Adrenal gland (tissue), 9 donors: ENCODE measurements at regions not wholly inside any gene's neighbourhood (a gene's known extent, or its start where the extent isn't known, plus 50 kb on each side); places are given as distances from the start of the nearest gene placed in this dataset.

Source experiments
- DNase-seq, 7 donors: peaks; one replicate each; pipeline ENCODE4 v3.0.0-alpha.2; 2019 to 2020
- H3K27ac ChIP-seq, 5 donors: fragments of 200-600 bp; sonication (generic) in 4 of 5; 1 replicate in 3 of 5; 2 replicates in 2 of 5; pipeline versions ENCODE4 v1.5.1 to v1.8.0; 2016 to 2020; ENCODE audit warnings: mild to moderate bottlenecking in 1 of 5
- H3K27me3 ChIP-seq: fragments of 200-600 bp; 2 replicates; pipeline ENCODE4 v1.8.0; 2021
- H3K36me3 ChIP-seq, 2 donors: fragments of 200-600 bp; replicated peaks in 1 of 2; 1 replicate in 1 of 2; 2 replicates in 1 of 2; pipeline versions ENCODE4 v1.5.1 to v1.8.0; 2018 to 2022
- H3K4me1 ChIP-seq, 2 donors: fragments of 200-600 bp; replicated peaks in 1 of 2; 1 replicate in 1 of 2; 2 replicates in 1 of 2; pipeline versions ENCODE4 v1.5.1 to v1.8.0; 2018 to 2021
- H3K4me3 ChIP-seq, 4 donors: fragments of 200-600 bp; sonication (generic) in 3 of 4; one replicate each; pipeline ENCODE4 v1.5.1; 2016 to 2018
- H3K9me3 ChIP-seq, 3 donors: fragments of 200-600 bp; sonication (generic) in 1 of 3; replicated peaks in 1 of 3; 1 replicate in 2 of 3; 2 replicates in 1 of 3; pipeline versions ENCODE4 v1.5.1 to v1.8.0; 2016 to 2021
- POLR2A ChIP-seq, 2 donors: fragments of 450-650 bp; IDR thresholded peaks; one replicate each; pipeline ENCODE4 v1.6.1; 2017; ENCODE audit warnings: antibody characterized with exemption in 2 of 2, mild to moderate bottlenecking in 2 of 2, moderate library complexity in 1 of 2
- WGBS, 4 donors: extraction: QIAGEN DNeasy Blood & Tissue Kit in 2 of 4; methylation state at CpG; one replicate each; pipeline versions ENCODE4 v1.1.5 to v1.1.7; 2013 to 2017; 5-methylcytosine and 5-hydroxymethylcytosine counted together
- intact Hi-C, 2 donors: fragments of 100-400 bp; cut with DNase I; formaldehyde crosslinking; loops; one replicate each; pipeline versions ENCODE4 v1.14.1 to v1.15.0; 2022 to 2023
- TF ChIP-seq, protein P1 (sequence below), 6 experiments: fragments of 450-650 bp in 4 of 6; fragments of 200-600 bp in 2 of 6; sonication (generic) in 1 of 6; IDR thresholded peaks; 1 replicate in 5 of 6; 2 replicates in 1 of 6; pipeline versions ENCODE4 v1.5.1 to v1.8.0; 2016 to 2021; ENCODE audit warnings: antibody characterized with exemption in 6 of 6, mild to moderate bottlenecking in 2 of 6, moderate library complexity in 1 of 6
- donor health status: healthy with polysubstance abuse.
- donor health status: Bipolar disorder and iron deficiency.
- donor health status: DM: yes; HTN: yes; CAD: no.
- donor health status: DM: no; HTN: no; CAD: no.
- donor health status: DM: no; HTN: no; CAD: no.

DNA sequence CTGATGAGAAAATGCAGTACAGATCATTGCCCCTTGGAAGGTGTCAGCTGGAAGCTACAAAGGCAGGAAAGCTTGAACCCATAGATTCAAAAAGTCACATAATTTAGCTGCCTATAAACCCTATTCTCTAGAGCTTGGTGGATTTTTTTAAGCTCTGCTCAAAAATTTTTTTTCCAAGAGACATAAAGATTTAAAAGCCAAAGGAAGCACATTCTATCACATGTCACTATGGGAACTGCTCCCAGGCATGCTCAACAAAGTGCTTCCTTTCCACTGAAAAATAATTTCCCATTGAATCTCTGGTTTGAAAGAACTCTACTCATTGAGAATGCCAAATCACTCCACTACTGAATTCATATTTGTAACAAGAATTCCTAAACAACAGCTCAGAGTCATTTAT lies 419.8 kb downstream of the CETN3 start:
- intact Hi-C loops: no loop called here
- no peak overlapping the region for H3K27ac ChIP-seq

DNA sequence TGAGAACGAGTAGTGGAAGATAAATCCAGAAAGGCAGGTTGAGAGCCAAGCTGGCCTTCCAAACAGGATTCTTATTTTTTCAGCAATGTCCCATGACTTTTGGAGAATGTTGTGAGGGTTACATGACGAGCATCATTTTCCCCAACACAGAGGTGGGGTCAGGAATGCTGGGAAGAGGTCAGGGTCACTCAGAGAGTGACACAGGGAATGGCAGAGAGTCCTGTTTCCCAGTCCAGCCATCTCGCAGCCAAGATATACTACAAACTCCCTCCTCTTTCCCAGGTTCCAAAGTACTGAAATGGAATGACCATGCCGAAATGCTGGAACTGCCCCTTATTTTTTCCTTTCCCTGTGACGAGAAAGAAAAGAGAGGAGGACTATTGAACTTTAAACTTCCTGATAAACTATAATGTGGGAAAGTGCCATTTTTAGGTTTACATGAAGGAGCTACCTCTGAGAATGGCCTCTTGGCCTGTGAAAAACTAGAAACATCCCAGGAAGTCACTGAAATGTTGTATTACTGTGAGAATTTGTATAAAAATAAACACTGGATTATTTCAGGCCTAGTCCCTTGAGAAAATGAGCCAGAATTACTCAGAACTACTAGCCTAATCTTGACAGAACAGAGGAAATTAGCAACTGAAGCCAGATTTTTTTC lies 420.4 kb downstream of the CETN3 start:
- H3K36me3 ChIP-seq: no peaks in the 10 kb centered on the region
- no peaks in the 10 kb centered on the region for H3K9me3 ChIP-seq
- 46 to 59% (median 51%) methylated on average over 5 of the region's 5 CpGs for WGBS, 4 donors
- no peaks in the 10 kb centered on the region for H3K4me1 ChIP-seq
- intact Hi-C loops: no loop called here
- no peak overlapping the region for H3K4me3 ChIP-seq
- peak in 2 of 7 donors; percentile 7 to 19 for DNase-seq
- H3K27me3 ChIP-seq: no peaks in the 10 kb centered on the region
- TF ChIP-seq POLR2A (IDR thresholded peaks at IDR 0.05): no peak
- TF ChIP-seq, protein P1, sequence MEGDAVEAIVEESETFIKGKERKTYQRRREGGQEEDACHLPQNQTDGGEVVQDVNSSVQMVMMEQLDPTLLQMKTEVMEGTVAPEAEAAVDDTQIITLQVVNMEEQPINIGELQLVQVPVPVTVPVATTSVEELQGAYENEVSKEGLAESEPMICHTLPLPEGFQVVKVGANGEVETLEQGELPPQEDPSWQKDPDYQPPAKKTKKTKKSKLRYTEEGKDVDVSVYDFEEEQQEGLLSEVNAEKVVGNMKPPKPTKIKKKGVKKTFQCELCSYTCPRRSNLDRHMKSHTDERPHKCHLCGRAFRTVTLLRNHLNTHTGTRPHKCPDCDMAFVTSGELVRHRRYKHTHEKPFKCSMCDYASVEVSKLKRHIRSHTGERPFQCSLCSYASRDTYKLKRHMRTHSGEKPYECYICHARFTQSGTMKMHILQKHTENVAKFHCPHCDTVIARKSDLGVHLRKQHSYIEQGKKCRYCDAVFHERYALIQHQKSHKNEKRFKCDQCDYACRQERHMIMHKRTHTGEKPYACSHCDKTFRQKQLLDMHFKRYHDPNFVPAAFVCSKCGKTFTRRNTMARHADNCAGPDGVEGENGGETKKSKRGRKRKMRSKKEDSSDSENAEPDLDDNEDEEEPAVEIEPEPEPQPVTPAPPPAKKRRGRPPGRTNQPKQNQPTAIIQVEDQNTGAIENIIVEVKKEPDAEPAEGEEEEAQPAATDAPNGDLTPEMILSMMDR (IDR thresholded peaks at IDR 0.05): no peak
- H3K27ac ChIP-seq: peak overlapping the region in 2 of 5 donors; percentile 30 to 41

More for the DNA sequence above, 419.8 kb downstream of the CETN3 start:
- DNase-seq: no peak
- TF ChIP-seq POLR2A (IDR thresholded peaks at IDR 0.05): no peak
- TF ChIP-seq, protein P1 (IDR thresholded peaks at IDR 0.05): no peak
- no peaks in the 10 kb centered on the region for H3K9me3 ChIP-seq
- no peaks in the 10 kb centered on the region for H3K4me1 ChIP-seq
- no peaks in the 10 kb centered on the region for H3K27me3 ChIP-seq
- no peak overlapping the region for H3K4me3 ChIP-seq
- no peaks in the 10 kb centered on the region for H3K36me3 ChIP-seq

DNA sequence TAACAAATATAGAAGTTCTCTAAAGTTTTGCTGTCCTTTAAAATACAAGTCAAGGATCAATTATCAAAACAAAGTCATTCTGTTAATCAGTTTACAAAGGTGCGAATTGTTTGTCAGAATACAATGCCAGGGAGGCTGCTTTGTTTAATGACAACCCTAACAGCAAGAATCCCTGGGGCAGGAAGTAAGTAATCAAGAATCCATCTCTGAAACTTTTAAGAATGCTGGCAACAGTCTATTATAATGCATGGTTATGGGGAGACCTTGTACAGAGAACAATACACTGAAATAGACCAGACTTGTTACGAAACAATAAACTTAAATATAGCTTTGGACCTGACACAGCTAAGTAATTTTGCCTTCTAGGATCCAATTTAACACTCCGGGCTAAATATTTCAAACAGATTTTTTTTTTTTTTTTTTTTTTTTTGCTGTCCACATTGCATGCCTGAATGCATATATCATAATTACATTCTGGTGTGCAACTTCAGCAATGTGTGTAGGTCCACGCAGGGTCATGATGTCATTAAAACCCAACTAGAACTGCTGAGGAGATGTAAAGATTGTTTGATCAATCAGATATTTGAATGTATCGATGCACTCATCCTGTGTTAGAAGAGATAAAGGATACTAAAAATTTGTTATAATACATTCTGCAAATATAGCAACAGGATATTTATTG lies 421.3 kb downstream of the CETN3 start:
- intact Hi-C loops: no loop called here
- Histone ChIP-seq H3K9me3 (no peaks in the 10 kb centered on the region), H3K27me3 (no peaks in the 10 kb centered on the region), H3K36me3 (no peaks in the 10 kb centered on the region), H3K27ac (peak overlapping the region in 2 of 5 donors; percentile 30 to 41), H3K4me1 (no peaks in the 10 kb centered on the region), H3K4me3 (no peak overlapping the region)
- TF ChIP-seq, protein P1 (IDR thresholded peaks at IDR 0.05): no peak
- no peak for TF ChIP-seq POLR2A (IDR thresholded peaks at IDR 0.05)
- WGBS, 4 donors: 72 to 86% (median 82%) methylated on average over 5 of the region's 5 CpGs
- no peak for DNase-seq

DNA sequence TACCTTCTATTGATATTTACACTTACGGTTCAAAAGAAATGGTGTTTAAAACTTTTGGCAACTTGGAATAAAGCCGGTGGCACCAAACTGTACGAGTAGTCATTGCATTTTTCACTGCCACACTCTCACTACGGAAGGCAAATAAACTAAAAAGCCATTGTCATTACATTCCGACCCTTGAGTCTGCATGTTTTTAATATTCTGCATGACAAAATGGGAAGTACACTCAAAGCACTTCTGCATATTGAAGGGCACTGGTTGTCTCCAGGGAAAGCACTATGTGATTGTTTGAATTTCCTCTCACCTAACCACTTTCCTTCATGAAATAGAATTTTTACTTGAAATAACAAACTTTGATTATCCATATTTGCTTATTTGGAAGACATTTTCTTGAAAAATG lies 426.3 kb downstream of the CETN3 start:
- Histone ChIP-seq H3K4me3 (no peak overlapping the region), H3K36me3 (no peaks in the 10 kb centered on the region), H3K4me1 (no peaks in the 10 kb centered on the region), H3K27me3 (no peaks in the 10 kb centered on the region), H3K27ac (no peak overlapping the region), H3K9me3 (no peaks in the 10 kb centered on the region)
- TF ChIP-seq, protein P1 (IDR thresholded peaks at IDR 0.05): no peak
- TF ChIP-seq POLR2A (IDR thresholded peaks at IDR 0.05): no peak
- intact Hi-C loops: no loop called here
- no peak for DNase-seq
- WGBS, 4 donors: 62 to 77% (median 70%) methylated on average over 5 of the region's 5 CpGs
